ENCODE measurements at regions not wholly inside any gene's neighbourhood (a gene's known extent, or its start where the extent isn't known, plus 50 kb on each side); places are given as distances from the start of the nearest gene placed in this dataset.

GRCh38 chr16:54505549-54506213 lies 219.1 kb upstream of the IRX3 start:
- intact Hi-C loops (cut with DNase I): no loop called here
- Histone ChIP-seq H3K27me3 (ENCODE audit: control insufficient read depth, insufficient read depth, low read length) (no peaks in the 10 kb centered on the region), H3K9me3 (ENCODE audit: control insufficient read depth in 2 of 3, insufficient read depth in 1 of 3, low read length in 3 of 3) (no peaks in the 10 kb centered on the region), H3K4me1 (ENCODE audit: control insufficient read depth in 2 of 3, insufficient read depth in 2 of 3, low read depth in 1 of 3, low read length in 3 of 3) (no peaks in the 10 kb centered on the region), H3K4me3 (ENCODE audit: low read length in 3 of 3) (no peak overlapping the region), H3K27ac (ENCODE audit: low read depth in 2 of 2, low read length in 2 of 2) (no peak overlapping the region), H3K9ac (ENCODE audit: low read length in 3 of 3) (no peak overlapping the region), H3K36me3 (ENCODE audit: control insufficient read depth in 2 of 3, insufficient read depth in 3 of 3, low read length in 3 of 3) (no peaks in the 10 kb centered on the region)
- DNase-seq: no peak
- FAIRE-seq: no peak
- TF ChIP-seq CTCF (IDR thresholded peaks at IDR 0.05; ENCODE audit: borderline replicate concordance, extremely low read depth, insufficient read depth): no peak

GRCh38 chr16:54504372-54504771 lies 217.8 kb upstream of the IRX3 start:
- Histone ChIP-seq H3K4me1 (ENCODE audit: control insufficient read depth in 2 of 3, insufficient read depth in 2 of 3, low read depth in 1 of 3, low read length in 3 of 3) (no peaks in the 10 kb centered on the region), H3K9me3 (ENCODE audit: control insufficient read depth in 2 of 3, insufficient read depth in 1 of 3, low read length in 3 of 3) (no peaks in the 10 kb centered on the region), H3K27me3 (ENCODE audit: control insufficient read depth, insufficient read depth, low read length) (no peaks in the 10 kb centered on the region), H3K4me3 (ENCODE audit: low read length in 3 of 3) (no peak overlapping the region), H3K27ac (ENCODE audit: low read depth in 2 of 2, low read length in 2 of 2) (no peak overlapping the region), H3K9ac (ENCODE audit: low read length in 3 of 3) (no peak overlapping the region), H3K36me3 (ENCODE audit: control insufficient read depth in 2 of 3, insufficient read depth in 3 of 3, low read length in 3 of 3) (no peaks in the 10 kb centered on the region)
- intact Hi-C loops (cut with DNase I): no loop called here
- DNase-seq (peak in 1 of 5 donors; percentile 59), FAIRE-seq (no peak)
- no peak for TF ChIP-seq CTCF (IDR thresholded peaks at IDR 0.05; ENCODE audit: borderline replicate concordance, extremely low read depth, insufficient read depth)

GRCh38 chr16:54503856-54504219 lies 217.3 kb upstream of the IRX3 start:
- no peaks in the 10 kb centered on the region for H3K4me1 ChIP-seq (ENCODE audit: control insufficient read depth in 2 of 3, insufficient read depth in 2 of 3, low read depth in 1 of 3, low read length in 3 of 3)
- H3K36me3 ChIP-seq (ENCODE audit: control insufficient read depth in 2 of 3, insufficient read depth in 3 of 3, low read length in 3 of 3): no peaks in the 10 kb centered on the region
- H3K9me3 ChIP-seq (ENCODE audit: control insufficient read depth in 2 of 3, insufficient read depth in 1 of 3, low read length in 3 of 3): no peaks in the 10 kb centered on the region
- intact Hi-C loops (cut with DNase I): no loop called here
- no peak overlapping the region for H3K4me3 ChIP-seq (ENCODE audit: low read length in 3 of 3)
- H3K27me3 ChIP-seq (ENCODE audit: control insufficient read depth, insufficient read depth, low read length): no peaks in the 10 kb centered on the region
- DNase-seq (no peak), FAIRE-seq (no peak)
- no peak for TF ChIP-seq CTCF (IDR thresholded peaks at IDR 0.05; ENCODE audit: borderline replicate concordance, extremely low read depth, insufficient read depth)
- H3K27ac ChIP-seq (ENCODE audit: low read depth in 2 of 2, low read length in 2 of 2): no peak overlapping the region
- H3K9ac ChIP-seq (ENCODE audit: low read length in 3 of 3): no peak overlapping the region
